ENCODE measurements at regions not wholly inside any gene's neighbourhood (a gene's known extent, or its start where the extent isn't known, plus 50 kb on each side); places are given as distances from the start of the nearest gene placed in this dataset.

DNA sequence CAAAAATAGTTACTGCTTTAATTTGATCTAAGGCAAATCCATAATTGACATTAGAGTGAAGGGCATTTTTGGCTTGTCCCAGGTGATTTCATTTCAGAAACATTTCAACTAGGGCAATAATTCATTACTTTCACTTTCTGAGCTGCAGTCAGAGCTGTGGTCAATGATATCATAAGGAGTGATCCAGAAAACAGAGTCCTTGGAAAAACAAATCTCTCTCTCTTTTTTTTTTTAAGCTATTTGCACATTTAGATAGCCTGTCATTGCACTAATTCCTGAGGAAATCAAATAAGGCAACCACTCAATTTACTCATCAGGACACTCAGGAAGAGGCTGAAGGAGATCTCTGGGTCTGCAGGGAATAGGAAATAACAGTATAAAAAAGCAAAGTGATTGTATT lies 269.5 kb upstream of the LRRC3B start:
- Histone ChIP-seq H3K36me3 (no peaks in the 10 kb centered on the region), H3K4me1 (no peaks in the 10 kb centered on the region), H3K27me3 (no peaks in the 10 kb centered on the region), H3K9me3 (no peaks in the 10 kb centered on the region), H3K4me3 (no peak overlapping the region), H3K27ac (no peak overlapping the region)
- no peak for DNase-seq (ENCODE audit: extremely low spot score in 2 of 2)
- intact Hi-C loops (cut with DNase I), result no loop called here
- TF ChIP-seq, protein P1, sequence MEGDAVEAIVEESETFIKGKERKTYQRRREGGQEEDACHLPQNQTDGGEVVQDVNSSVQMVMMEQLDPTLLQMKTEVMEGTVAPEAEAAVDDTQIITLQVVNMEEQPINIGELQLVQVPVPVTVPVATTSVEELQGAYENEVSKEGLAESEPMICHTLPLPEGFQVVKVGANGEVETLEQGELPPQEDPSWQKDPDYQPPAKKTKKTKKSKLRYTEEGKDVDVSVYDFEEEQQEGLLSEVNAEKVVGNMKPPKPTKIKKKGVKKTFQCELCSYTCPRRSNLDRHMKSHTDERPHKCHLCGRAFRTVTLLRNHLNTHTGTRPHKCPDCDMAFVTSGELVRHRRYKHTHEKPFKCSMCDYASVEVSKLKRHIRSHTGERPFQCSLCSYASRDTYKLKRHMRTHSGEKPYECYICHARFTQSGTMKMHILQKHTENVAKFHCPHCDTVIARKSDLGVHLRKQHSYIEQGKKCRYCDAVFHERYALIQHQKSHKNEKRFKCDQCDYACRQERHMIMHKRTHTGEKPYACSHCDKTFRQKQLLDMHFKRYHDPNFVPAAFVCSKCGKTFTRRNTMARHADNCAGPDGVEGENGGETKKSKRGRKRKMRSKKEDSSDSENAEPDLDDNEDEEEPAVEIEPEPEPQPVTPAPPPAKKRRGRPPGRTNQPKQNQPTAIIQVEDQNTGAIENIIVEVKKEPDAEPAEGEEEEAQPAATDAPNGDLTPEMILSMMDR (IDR thresholded peaks at IDR 0.05), result no peak
- TF ChIP-seq POLR2AphosphoS5 (IDR thresholded peaks at IDR 0.05; ENCODE audit: insufficient read depth in 1 of 2, low read depth in 1 of 2) (no peak), POLR2A (IDR thresholded peaks at IDR 0.05) (no peak)

DNA sequence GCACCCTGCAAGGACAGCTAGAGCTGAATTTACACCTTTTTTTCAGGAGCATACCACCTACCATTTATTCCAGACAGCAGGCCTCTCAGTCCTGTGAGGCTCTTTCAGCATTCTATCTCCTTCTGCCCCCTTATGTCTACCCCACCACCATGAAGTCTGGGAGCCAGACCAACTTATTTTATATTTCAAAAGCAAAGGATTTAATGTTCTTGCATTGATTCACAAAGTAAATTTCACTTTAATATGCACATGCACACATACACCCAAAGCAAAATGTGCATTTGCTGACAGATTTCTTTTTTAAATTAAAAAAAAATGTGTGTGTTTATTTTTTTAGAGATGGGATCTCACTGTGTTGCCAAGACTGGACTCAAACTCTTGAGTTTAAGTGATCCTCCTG lies 264.2 kb upstream of the LRRC3B start:
- no peaks in the 10 kb centered on the region for H3K36me3 ChIP-seq
- no peaks in the 10 kb centered on the region for H3K9me3 ChIP-seq
- H3K27me3 ChIP-seq, result no peaks in the 10 kb centered on the region
- H3K4me3 ChIP-seq, result no peak overlapping the region
- H3K4me1 ChIP-seq, result no peaks in the 10 kb centered on the region
- TF ChIP-seq, protein P1 (IDR thresholded peaks at IDR 0.05), result no peak
- TF ChIP-seq POLR2AphosphoS5 (IDR thresholded peaks at IDR 0.05; ENCODE audit: insufficient read depth in 1 of 2, low read depth in 1 of 2) (no peak), POLR2A (IDR thresholded peaks at IDR 0.05) (no peak)
- H3K27ac ChIP-seq, result no peak overlapping the region
- DNase-seq (ENCODE audit: extremely low spot score in 2 of 2), result no peak
- intact Hi-C loops (cut with DNase I), result no loop called here

DNA sequence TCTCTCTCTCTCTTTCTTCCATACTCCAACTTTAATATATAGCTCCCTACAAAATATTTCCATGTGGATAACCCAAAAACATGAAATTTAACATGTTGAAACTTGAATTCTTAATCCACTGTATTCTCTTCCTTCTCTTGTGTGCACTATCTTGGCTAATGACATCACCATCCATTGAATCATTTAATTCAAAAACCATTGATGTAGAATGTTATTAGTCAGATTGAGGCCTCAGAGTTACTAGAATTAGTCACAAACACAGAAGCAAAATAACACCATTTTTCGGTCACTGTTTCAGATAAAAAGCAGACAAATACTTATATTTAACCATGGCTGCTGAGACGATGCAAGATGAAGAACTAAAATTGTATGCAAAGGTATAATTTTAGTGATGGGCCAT lies 256.9 kb upstream of the LRRC3B start:
- Histone ChIP-seq H3K36me3 (no peaks in the 10 kb centered on the region), H3K27me3 (no peaks in the 10 kb centered on the region), H3K4me1 (no peaks in the 10 kb centered on the region), H3K4me3 (no peak overlapping the region), H3K9me3 (no peaks in the 10 kb centered on the region), H3K27ac (no peak overlapping the region)
- no peak for TF ChIP-seq POLR2A (IDR thresholded peaks at IDR 0.05)
- TF ChIP-seq, protein P1 (IDR thresholded peaks at IDR 0.05), result no peak
- TF ChIP-seq POLR2AphosphoS5 (IDR thresholded peaks at IDR 0.05; ENCODE audit: insufficient read depth in 1 of 2, low read depth in 1 of 2), result no peak
- no peak for DNase-seq (ENCODE audit: extremely low spot score in 2 of 2)
- intact Hi-C loops (cut with DNase I), result no loop called here

DNA sequence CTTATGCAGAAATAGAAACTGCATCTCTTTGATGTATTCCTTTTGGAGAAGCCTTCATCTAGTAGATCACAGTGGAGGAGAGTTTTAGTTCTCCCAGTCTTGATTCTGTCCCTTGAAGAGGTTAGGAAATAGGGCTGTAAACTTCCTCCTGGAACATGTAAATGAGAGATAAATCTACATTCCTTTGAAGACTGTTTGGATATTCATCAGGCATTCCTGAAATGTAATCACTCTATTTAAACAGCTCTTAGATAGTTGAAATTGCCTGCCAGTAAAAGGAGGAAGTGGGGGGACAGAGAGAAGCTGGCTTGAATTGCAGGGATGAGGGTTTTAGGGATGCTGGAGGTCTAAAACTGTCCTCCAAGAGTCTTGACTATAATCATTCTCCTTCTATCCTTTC lies 254.3 kb upstream of the LRRC3B start:
- Histone ChIP-seq H3K27me3 (no peaks in the 10 kb centered on the region), H3K36me3 (no peaks in the 10 kb centered on the region), H3K4me1 (no peaks in the 10 kb centered on the region), H3K9me3 (no peaks in the 10 kb centered on the region), H3K27ac (no peak overlapping the region), H3K4me3 (no peak overlapping the region)
- TF ChIP-seq, protein P1 (IDR thresholded peaks at IDR 0.05), result no peak
- TF ChIP-seq POLR2AphosphoS5 (IDR thresholded peaks at IDR 0.05; ENCODE audit: insufficient read depth in 1 of 2, low read depth in 1 of 2), result no peak
- no peak for TF ChIP-seq POLR2A (IDR thresholded peaks at IDR 0.05)
- no peak for DNase-seq (ENCODE audit: extremely low spot score in 2 of 2)
- intact Hi-C loops (cut with DNase I), result no loop called here

DNA sequence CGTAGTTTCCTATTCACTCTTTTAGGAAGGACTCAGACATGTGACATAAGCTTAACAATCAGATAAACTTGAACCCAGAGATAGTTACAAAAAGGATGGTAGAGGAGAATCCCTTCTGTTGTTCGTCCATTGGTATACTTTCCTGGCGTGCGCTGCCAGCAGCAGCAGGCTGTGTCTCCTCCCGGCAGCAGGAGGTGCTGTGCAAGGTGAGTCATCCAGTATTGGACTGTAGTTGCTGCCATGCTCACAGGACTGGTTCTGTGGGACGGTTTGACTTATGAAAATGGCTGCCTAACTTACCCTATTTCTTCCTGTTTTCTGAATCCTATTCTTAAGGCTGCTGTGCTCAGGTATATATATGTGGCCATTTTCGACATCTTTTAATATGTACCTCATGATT lies 253.4 kb upstream of the LRRC3B start:
- H3K27ac ChIP-seq, result no peak overlapping the region
- intact Hi-C loops (cut with DNase I), result no loop called here
- H3K36me3 ChIP-seq, result no peaks in the 10 kb centered on the region
- no peaks in the 10 kb centered on the region for H3K27me3 ChIP-seq
- no peak for DNase-seq (ENCODE audit: extremely low spot score in 2 of 2)
- no peak overlapping the region for H3K4me3 ChIP-seq
- TF ChIP-seq, protein P1 (IDR thresholded peaks at IDR 0.05), result no peak
- TF ChIP-seq POLR2A (IDR thresholded peaks at IDR 0.05), result no peak
- no peaks in the 10 kb centered on the region for H3K9me3 ChIP-seq
- H3K4me1 ChIP-seq, result no peaks in the 10 kb centered on the region

Data from vagina (tissue), 2 donors.